ENCODE measurements at regions not wholly inside any gene's neighbourhood (a gene's known extent, or its start where the extent isn't known, plus 50 kb on each side); places are given as distances from the start of the nearest gene placed in this dataset.
"Not testable (repeated sequence)": the region's sequence is repeated elsewhere in the genome, so short reads cannot be mapped to it uniquely, and the experiment has no call there.

- DNase-seq = not testable (repeated sequence)
These were observed 54.7 kb upstream of the NBPF15 start for GRCh38 chr1:144516172-144516571.

DNA sequence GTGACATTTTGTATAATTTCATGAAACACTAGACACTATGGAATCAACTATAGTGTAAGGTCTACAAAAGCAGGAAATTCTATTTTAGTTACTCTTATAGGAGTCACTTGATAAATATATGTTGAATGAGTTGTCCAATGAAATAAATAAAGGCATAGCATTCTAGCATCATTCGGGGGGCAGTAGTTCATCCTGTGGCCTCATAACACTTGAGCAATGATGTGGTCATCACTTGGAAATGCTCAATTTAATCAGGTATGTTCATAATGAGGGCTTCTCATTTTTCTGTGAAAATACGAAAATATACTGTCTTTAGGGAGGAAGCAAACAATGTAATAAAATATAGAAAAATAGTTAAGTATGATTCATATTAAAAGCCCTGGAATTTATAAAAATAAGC, 55.4 kb upstream of the NBPF15 start:
- not testable (repeated sequence) for DNase-seq

DNA sequence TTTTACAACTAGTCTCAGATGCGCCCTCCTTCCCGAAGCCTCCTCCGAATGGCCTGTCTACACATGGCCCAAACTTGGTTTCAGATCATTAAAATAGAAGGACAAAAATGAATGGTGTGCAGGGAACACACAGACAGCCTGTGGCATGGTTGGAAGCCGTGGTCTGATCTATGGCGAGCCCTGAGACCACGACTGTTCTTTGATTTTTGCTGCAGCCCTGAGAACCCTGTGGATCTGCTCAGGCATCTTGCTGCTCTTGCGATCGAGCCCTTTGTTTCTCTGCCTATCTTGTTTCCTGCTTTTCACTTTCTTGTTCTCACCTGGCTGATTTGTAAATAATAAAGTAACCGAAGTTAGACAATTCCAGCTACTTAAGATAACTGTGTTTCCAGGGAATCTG, 57.0 kb upstream of the NBPF15 start:
- DNase-seq = not testable (repeated sequence)

GRCh38 chr1:144519528-144520189, 58.2 kb upstream of the NBPF15 start:
- not testable (repeated sequence) for DNase-seq

- DNase-seq = peak; percentile 52
These were observed 62.4 kb upstream of the NBPF15 start for GRCh38 chr1:144523661-144524407.

DNA sequence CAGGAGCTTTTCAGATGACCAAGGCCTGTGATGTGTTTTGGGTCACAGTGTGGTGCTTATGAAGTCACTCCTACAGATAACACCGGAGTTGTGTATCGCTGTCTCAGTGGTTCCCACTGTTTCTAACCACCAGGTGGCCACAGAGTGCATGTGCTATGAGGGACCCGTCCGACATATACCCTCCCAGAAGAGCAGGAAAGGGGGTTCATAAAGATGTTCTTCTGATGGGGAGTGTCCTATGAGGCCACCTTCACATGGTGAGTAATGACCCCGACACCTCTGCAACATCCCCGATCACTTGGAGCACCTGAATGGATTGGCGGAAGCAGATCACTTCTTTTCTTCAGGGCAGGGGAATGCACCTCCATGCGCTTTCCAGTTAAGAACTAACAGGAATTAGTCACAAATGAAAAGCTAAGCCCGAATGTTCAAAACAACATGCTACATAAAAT, 60.5 kb upstream of the PPIAL4F start:
- DNase-seq = not testable (repeated sequence)

- DNase-seq = not testable (repeated sequence)
These were observed 59.2 kb upstream of the PPIAL4F start for GRCh38 chr1:144533480-144533879.

GRCh38 chr1:144534286-144534685, 58.4 kb upstream of the PPIAL4F start:
- not testable (repeated sequence) for DNase-seq

DNA sequence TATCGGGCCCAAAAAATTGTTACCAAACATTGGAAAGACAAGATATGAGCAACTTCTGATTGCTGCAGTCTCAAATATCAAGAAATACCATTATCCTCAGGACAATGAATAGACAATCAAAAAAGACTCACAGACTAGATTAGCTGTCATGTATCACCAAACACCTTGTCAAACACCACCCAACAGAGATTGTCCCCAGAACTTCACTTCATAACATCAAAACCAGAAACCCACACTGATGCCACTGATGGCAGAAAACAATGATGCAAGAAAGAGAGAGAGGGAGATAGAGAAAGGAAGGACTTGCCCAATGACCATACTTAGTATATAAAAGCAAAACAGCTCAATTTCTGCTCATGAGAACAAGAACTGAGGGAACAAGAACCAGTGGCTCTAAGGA, 56.0 kb upstream of the PPIAL4F start:
- DNase-seq = not testable (repeated sequence)

DNA sequence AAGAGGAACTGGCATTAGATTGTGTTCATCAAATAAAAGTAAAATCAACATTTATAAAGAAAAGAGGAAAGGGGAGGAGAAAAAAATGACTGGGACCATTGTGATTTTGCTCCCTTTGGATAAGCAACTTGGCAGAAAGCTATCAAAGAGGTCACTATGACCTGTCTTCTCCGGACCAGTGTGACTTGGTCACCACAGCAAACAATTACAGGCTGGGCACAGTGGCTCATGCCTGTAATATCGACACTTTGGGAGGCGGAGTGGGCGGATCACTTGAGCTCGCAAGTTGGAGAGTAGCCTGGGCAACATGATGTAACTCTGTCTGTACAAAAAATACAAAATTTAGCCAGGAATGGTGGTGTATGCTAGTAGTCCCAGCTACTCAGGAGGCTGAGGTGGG, 55.5 kb upstream of the PPIAL4F start:
- DNase-seq = not testable (repeated sequence)

DNA sequence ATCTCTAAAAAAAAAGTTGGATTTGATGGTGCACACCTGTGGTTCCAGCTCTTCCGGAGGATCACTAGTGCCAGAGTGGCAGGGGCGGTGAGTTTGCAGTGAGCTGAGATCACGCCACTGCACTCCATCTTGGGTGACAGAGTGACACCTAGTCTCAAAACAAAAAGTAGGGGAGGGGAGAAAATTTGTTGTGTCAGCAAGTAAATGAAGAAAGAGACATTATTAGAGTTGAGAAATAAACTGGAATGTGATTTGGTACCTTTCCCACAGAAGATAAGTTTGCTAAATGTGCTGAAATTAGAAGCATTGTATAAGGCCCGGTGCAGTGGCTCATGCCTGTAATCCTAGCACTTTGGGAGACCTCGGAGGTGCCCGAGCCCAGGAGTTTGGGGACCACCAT, 54.0 kb upstream of the PPIAL4F start:
- not testable (repeated sequence) for DNase-seq

DNA sequence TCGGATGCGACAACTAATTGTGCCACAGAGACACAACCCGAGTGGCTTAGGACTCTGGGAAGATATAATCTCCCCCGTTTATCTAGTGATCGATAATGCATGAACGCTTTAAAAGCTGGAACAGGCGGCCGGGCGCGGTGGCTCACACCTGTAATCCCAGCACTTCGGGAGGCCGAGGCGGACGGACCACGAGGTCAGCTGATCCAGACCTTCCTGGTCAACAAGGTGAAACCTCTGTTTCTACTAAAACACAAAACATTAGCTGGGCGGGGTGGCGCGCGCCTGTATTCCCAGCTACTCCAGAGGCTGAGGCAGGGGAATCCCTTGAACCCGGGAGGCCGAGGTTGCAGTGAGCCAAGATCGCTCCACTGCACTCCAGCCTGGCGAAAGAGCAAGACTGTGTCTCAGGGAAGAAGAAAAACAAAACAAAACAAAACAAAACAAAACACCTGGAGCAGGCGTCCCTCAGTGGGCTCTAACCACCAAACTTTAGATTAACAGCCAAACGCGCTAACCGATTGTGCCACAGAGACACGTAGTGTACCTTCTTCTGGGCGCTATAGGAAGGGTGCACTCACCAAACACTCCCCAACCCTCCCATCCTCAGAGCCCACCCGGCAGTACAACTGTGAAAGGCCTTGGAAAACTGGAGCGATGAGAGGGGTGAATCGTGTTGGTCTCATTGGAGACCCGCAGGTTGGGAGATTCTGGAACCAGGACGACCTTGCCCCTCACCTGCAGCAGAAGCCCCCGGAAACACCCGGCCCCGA, 53.3 kb upstream of the PPIAL4F start:
- DNase-seq = not testable (repeated sequence)

All from activated gamma-delta T cell (primary cell).